Activated CD8-positive, alpha-beta memory T cell treated with anti-CD3 and anti-CD28 coated beads for 36 hours (primary cell): ENCODE measurements at regions not wholly inside any gene's neighbourhood (a gene's known extent, or its start where the extent isn't known, plus 50 kb on each side); places are given as distances from the start of the nearest gene placed in this dataset.

ENCODE experiments used
- CTCF ChIA-PET: fragments of 350-600 bp; sonication (Branson Sonifier 250); formaldehyde crosslinking; loops from one replicate; lab custom pipeline; 2021; ENCODE audit warnings: antibody characterized with exemption; lab: Charles Lee
- POLR2A ChIA-PET: fragments of 350-600 bp; sonication (Branson Sonifier 250); formaldehyde crosslinking; loops from one replicate; lab custom pipeline; 2021; ENCODE audit warnings: antibody characterized with exemption; lab: Charles Lee

DNA sequence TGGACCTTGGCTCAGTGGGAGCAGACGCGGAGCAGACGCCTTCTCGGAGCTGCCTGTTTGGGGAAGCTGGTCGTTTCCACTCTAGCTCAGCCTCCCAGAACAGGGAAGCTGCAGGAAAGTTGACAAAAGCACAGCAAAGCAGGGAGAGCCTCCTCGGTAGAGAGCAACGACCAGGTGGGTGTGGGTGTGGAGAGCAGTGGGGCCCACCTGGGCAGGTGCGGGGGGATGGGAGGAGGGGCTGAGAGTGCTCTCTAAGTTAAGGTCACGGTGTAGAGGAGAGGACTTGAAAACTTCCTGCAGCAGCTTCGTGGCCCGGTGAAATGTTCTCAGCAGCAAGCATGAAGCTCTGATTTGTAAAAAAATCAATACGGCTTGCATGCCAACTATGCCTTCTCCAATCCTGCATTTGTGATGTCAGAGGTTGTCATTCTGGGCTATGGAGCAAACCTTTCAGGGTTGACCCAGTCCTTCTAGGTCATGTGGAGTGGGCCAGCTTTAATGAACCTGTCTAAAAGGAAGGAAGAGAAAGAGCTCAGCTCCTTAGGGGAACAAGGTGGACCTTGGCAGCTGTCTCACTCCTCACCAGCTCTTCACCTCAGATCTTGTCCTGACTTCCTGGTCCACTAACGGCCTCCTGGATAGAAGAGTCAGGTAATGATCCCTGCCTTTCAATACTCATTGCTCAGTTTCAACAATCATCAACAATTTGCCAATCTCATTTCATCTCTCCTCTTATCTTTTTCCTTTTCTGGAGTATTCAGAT lies 85.8 kb upstream of the UBL3 start:
- POLR2A ChIA-PET, result interaction anchor here (0.7 to 1.9 kb wide), 6 partner anchors 15 to 439 kb away, joined by 3 to 6 read pairs (median 4); partner anchors contain the start of gene UBL3
- CTCF ChIA-PET, result interaction anchor here (0.7 to 2.8 kb wide), 6 partner anchors 12 to 253 kb away, joined by 3 to 23 read pairs (median 5); partner anchors contain the start of gene UBL3

DNA sequence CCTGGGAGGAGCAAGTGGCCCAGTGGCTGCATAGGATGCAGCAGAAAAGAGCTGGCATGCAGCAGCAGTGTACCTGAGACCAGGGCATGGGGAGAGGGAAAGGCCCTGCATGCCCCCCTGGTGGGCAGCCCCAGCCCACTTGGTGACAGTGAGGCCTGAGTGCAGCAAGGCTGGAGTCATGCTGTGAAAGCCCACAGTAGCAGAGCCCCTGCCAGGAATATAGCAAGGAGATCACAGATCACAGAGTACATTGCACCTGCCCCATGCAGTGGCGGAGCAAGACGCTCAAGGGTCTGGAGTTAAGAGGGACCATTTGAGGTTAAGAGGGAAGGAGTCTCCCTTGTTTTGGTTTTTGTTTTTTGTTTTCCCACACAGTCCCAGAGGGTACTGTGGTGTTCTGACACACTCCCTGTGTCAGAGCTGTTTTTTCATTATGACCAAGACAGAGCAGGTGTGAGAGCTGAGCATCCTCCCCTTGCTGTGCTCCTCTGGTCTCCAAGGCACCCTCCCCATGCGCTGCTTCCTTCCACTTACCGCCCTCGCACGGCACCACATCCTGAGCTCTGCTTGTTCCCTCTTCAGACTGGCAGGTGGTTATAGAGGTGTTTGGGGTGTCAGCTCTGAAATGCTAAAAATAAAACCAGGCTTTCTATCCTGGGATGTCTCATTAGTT lies 85.0 kb upstream of the UBL3 start:
- CTCF ChIA-PET, result interaction anchor here (0.7 to 2.8 kb wide), 6 partner anchors 11 to 252 kb away, joined by 3 to 23 read pairs (median 5); partner anchors contain the start of gene UBL3
- POLR2A ChIA-PET, result interaction anchor here (0.7 to 1.9 kb wide), 5 partner anchors 18 to 439 kb away, joined by 3 to 6 read pairs (median 4); partner anchors contain the start of gene UBL3

DNA sequence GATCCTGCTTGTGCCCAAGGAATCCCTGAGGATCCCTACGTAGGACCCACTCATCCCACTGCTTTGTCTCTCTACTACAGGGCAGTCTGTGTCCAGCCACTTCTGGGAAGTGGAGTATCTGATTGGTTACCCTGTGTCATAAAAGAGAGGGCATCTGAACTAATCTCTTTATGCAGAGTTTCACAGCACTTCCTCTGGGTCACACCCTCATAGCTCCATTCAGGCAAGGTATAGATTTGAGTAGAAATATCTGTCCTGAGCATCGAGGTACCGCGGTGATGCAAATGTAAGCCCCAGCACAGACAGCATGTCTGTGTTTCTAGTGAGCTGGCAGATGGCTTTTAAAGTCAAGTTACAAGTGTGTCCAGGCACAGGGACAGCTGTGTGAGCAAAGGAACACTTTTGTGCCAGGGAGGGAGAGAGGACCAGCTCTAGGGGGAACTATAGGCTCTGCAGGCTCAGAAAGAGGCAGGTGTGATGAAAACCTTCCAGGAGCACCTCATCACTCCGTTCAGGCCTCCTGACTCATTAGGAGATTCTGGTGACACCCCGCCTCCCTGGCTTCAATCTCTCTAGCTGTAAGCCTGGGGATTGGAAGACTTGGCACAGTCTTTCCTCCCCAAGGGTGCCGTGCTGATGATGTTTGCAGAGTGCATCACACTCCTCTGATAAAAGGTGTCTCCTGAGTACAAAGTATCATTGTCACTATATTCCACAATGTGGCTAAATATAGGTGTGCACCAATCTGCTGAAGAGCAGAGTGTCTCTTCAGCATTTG lies 84.3 kb upstream of the UBL3 start:
- ChIA-PET POLR2A (interaction anchor here (1.2 to 1.9 kb wide), 2 partner anchors 85 to 95 kb away, joined by 5 to 6 read pairs; partner anchors contain the start of gene UBL3), CTCF (interaction anchor here (0.5 to 2.8 kb wide), 4 partner anchors 11 to 251 kb away, joined by 3 to 23 read pairs (median 4); no protein-coding TSS in a partner anchor)

GRCh38 chr13:29933401-29933800 lies 83.0 kb upstream of the UBL3 start:
- POLR2A ChIA-PET, result no interaction called here

GRCh38 chr13:29931696-29932095 lies 81.3 kb upstream of the UBL3 start:
- CTCF ChIA-PET, result no interaction called here
- POLR2A ChIA-PET, result no interaction called here

More at GRCh38 chr13:29933401-29933800, 83.0 kb upstream of the UBL3 start:
- CTCF ChIA-PET, result no interaction called here

DNA sequence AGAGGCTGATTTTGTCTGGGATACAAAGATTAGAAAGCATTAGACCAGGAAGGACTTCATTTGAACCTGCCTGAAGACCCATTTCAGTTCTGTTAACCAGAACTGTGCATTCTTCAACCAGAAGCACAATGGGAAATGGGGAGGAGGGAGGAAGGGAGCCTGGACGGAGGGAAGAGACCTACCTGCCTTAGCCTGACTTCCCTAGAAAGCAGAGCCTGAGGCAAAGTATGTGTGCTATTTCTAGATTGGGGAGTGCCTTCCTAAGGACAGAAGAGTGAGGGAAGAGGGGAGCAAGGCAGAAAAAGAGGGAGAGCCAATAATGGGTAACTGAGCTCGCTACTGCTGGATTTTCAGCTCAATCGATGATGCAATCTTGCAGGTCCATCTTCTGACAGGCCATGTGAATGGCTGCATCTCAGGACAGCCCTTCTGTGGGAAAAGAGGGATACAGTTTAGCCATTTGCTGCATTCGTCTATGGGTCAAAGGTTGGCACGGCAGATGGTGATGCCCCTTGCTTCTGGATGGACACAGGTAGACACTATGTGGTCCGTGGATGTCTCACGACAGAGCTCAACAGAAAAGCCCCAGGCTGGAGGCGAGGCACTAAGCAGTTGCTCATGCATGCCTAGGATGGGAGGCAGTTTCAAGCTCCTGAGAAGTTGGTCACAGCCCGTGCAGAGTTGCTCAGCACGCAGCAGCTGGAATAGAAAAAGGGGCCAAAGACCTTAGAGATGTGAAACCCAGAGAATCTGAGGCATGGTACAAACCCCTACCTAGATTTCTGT lies 78.8 kb upstream of the UBL3 start:
- CTCF ChIA-PET, result interaction anchor here (1.1 kb wide), 1 partner anchor 186 kb away, joined by 4 read pairs; no protein-coding TSS in a partner anchor

DNA sequence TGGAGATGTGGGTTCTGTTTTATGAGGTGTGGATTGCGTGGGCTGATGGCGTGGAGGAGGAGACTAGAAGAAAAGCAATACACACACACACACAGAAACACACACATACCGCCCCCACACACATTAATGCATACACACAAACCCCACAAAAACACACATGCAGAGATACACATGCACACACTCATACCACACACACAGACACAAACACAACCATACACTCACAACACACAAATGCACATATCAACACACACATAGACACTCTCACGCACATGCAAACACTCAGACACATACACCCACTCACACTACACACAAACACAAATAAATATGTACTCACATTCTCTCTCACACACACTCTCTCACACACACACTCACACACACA lies 75.7 kb upstream of the UBL3 start:
- ChIA-PET CTCF (no interaction called here), POLR2A (no interaction called here)

More for the DNA sequence above, 78.8 kb upstream of the UBL3 start:
- POLR2A ChIA-PET, result no interaction called here

DNA sequence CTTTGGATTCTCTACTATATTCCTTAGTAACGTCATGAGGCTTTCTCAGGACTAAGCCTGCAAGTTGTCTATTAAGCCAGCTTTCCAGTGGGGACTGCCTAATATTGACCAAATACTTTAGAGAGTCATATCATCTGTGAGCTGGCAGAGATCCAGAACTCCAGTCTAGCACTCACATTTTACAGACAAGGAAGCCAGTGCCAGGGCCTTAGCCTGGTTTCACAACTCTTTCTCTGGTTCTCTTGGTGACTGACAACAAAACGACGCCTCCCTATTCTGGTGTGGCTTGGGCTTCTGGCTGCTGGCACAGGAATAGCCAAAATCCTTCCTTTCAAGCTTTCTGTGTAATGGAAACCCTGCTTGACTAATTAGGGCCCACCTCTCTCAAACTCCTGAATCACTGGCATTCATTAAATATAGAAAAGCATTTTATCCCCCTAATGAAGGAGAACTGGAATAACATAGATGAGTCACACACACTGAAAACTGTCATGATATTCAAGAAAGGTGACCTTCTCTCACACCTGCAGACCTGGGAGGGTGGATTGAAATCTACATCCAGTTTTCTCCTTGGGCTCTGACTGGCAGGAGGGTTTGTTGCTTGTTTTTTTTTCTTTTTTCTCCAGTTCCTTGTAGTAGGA lies 75.2 kb upstream of the UBL3 start:
- POLR2A ChIA-PET, result interaction anchor here (0.7 kb wide), 1 partner anchor 48 kb away, joined by 3 read pairs; no protein-coding TSS in a partner anchor
- CTCF ChIA-PET, result interaction anchor here (1.9 to 2.4 kb wide), 2 partner anchors 10 to 14 kb away, joined by 7 to 23 read pairs; no protein-coding TSS in a partner anchor

DNA sequence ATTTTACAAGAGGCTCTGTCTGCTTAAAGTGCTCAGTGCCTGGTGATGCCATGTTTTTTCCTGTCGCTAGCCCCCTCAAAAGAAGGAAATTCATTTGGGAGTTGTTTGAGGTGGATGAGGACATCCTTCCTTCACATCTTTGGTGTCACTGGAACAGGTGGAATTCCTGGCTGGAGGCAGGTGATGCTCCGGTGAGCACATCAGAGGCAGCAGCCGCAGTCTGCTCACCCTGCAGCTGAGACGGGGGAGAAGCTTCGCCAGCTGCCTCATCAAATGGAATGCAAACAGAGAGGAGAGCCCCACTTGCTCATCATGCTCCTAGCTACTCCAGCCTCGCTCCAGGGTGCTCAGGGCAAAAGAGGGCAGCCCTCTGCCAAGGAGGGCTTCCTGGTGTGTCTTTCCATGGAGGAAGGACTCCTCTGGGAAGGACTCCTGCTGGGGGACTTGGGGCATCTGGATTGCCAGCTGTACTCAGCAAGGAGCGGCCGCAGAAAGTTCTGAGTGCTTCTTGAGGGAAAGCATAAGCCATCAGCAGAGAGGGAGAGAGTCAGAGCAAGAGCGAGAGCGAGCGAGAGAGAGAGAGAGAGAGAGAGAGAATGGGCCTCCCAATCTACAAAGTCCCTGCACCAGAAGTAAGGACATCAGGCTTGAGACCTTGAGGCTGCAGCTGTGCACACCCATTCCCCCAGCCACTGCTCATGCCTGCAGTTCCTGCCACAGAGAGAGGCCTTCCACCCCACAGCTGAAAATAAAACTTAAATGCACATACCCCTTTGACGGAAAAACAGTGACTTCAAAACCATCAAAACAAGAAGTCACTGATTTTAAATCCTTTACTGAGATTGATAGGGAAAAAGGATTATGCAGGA lies 74.3 kb upstream of the UBL3 start:
- ChIA-PET CTCF (interaction anchor here (0.7 to 2.4 kb wide), 7 partner anchors 11 to 119 kb away, joined by 3 to 23 read pairs (median 3); partner anchors contain the start of gene UBL3), POLR2A (interaction anchor here (0.7 kb wide), 1 partner anchor 47 kb away, joined by 3 read pairs; no protein-coding TSS in a partner anchor)

- POLR2A ChIA-PET, result no interaction called here
- CTCF ChIA-PET, result interaction anchor here (0.6 to 2.4 kb wide), 12 partner anchors 12 to 1251 kb away, joined by 3 to 23 read pairs (median 3); partner anchors contain the start of gene UBL3
These were observed 73.4 kb upstream of the UBL3 start for GRCh38 chr13:29923554-29924481.

- ChIA-PET CTCF (interaction anchor here (0.7 to 2.4 kb wide), 4 partner anchors 13 to 190 kb away, joined by 3 to 23 read pairs (median 4); no protein-coding TSS in a partner anchor), POLR2A (no interaction called here)
These were observed 72.5 kb upstream of the UBL3 start for GRCh38 chr13:29922896-29923295.

GRCh38 chr13:29922281-29922821 lies 71.9 kb upstream of the UBL3 start:
- ChIA-PET POLR2A (no interaction called here), CTCF (interaction anchor here (0.7 kb wide), 1 partner anchor 64 kb away, joined by 3 read pairs; no protein-coding TSS in a partner anchor)

DNA sequence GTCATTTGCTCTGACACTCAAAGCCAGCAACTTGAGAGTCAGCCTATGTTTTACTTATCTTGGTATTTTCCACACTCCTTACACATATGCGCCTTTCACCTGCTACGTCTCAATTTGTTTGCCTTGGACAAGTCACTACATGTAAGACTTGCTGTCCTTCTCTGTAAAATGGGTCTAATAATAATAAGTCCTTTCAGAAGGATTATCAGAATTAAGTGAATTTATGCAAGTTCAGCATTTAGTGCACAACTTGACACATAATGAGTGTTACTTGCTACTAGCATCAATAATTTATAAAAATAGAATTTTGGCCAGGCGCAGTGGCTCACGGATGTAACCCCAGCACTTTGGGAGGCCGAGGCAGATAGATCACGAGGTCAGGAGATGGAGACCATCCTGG lies 71.1 kb upstream of the UBL3 start:
- ChIA-PET CTCF (no interaction called here), POLR2A (interaction anchor here (1.2 kb wide), 1 partner anchor 15 kb away, joined by 3 read pairs; no protein-coding TSS in a partner anchor)

GRCh38 chr13:29920025-29920643 lies 69.7 kb upstream of the UBL3 start:
- POLR2A ChIA-PET, result interaction anchor here (1.2 kb wide), 1 partner anchor 17 kb away, joined by 3 read pairs; no protein-coding TSS in a partner anchor
- CTCF ChIA-PET, result no interaction called here

DNA sequence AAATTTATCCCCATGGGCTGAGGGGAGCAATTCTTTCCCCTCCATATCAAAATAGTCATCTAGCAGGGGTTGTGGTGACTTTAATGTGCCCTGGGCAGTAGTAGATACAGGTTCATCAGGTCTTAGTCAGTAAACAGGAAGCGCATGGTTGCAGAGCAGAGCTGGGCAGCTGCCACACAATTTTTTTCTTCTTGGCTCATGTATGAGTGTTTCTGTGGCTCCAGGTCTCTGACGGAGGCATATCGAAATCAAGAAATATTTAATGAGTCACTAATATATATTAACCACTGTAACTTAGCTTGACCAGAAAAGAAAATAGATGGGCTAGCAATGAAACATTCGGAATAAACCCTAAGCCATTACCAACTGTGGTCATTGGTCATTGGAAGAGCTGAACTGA lies 68.4 kb upstream of the UBL3 start:
- ChIA-PET CTCF (no interaction called here), POLR2A (no interaction called here)
